OCI-LY1 (cell line): ENCODE measurements at regions not wholly inside any gene's neighbourhood (a gene's known extent, or its start where the extent isn't known, plus 50 kb on each side); places are given as distances from the start of the nearest gene placed in this dataset.

Experiments
- H2AFZ ChIP-seq: fragments of 200-600 bp; sonication (generic), shearing (Covaris generic); 2 replicates; pipeline ENCODE4 v1.6.0; 2014; ENCODE audit warnings: antibody characterized with exemption, mild to moderate bottlenecking, low read length
- H3F3A ChIP-seq: fragments of 200-600 bp; sonication (generic), shearing (Covaris generic); 2 replicates; pipeline ENCODE4 v1.6.0; 2014; ENCODE audit warnings: mild to moderate bottlenecking, antibody characterized with exemption, low read length, moderate library complexity; ENCODE audit not compliant: insufficient read depth
- H3K27ac ChIP-seq: fragments of 200-600 bp; sonication (generic); 2 replicates; pipeline ENCODE4 v1.5.1; 2014; ENCODE audit warnings: low read length, mixed run types, mild to moderate bottlenecking, low read depth; ENCODE audit not compliant: poor library complexity, severe bottlenecking
- H3K27me3 ChIP-seq: fragments of 200-600 bp; sonication (generic); 2 replicates; pipeline ENCODE4 v1.6.0; 2014; ENCODE audit warnings: antibody characterized with exemption, mild to moderate bottlenecking, low read length, moderate library complexity; ENCODE audit not compliant: insufficient read depth
- H3K36me3 ChIP-seq: fragments of 200-600 bp; sonication (generic); 2 replicates; pipeline ENCODE4 v1.6.1; 2014; ENCODE audit warnings: mild to moderate bottlenecking, antibody characterized with exemption, low read length, moderate library complexity, mixed read lengths; ENCODE audit not compliant: insufficient read depth
- H3K4me1 ChIP-seq: fragments of 200-600 bp; sonication (generic); 2 replicates; pipeline ENCODE4 v1.5.1; 2014; ENCODE audit warnings: mild to moderate bottlenecking, low read length, moderate library complexity; ENCODE audit not compliant: insufficient read depth, severe bottlenecking
- H3K4me2 ChIP-seq: fragments of 200-600 bp; sonication (generic), shearing (Covaris generic); 2 replicates; pipeline ENCODE4 v1.6.1; 2014; ENCODE audit warnings: low read length
- H3K4me3 ChIP-seq: fragments of 200-600 bp; sonication (generic); 2 replicates; pipeline ENCODE4 v1.5.1; 2014; ENCODE audit warnings: low read length, low read depth, mild to moderate bottlenecking, mixed read lengths; ENCODE audit not compliant: poor library complexity, severe bottlenecking
- H3K79me2 ChIP-seq: fragments of 200-600 bp; shearing (Covaris generic); 2 replicates; pipeline ENCODE4 v1.6.1; 2016; ENCODE audit warnings: mixed run types, low read length, mixed read lengths; ENCODE audit not compliant: insufficient read depth
- H3K9ac ChIP-seq: fragments of 200-600 bp; sonication (generic), shearing (Covaris generic); 2 replicates; pipeline ENCODE4 v1.6.1; 2014; ENCODE audit warnings: mild to moderate bottlenecking, low read length, mixed read lengths
- H3K9me2 ChIP-seq: fragments of 200-600 bp; sonication (generic), shearing (Covaris generic); 2 replicates; pipeline ENCODE4 v1.6.1; 2014; ENCODE audit warnings: low read depth, mild to moderate bottlenecking, low read length, mixed read lengths
- H3K9me3 ChIP-seq: fragments of 200-600 bp; shearing (Covaris generic); 2 replicates; pipeline ENCODE4 v1.6.1; 2014; ENCODE audit warnings: low read length, mixed read lengths
- H4K20me1 ChIP-seq: fragments of 200-600 bp; sonication (generic), shearing (Covaris generic); 2 replicates; pipeline ENCODE4 v1.6.0; 2016; ENCODE audit warnings: mild to moderate bottlenecking, low read length; ENCODE audit not compliant: insufficient read depth
- EZH2 ChIP-seq: fragments of 200-600 bp; sonication (generic), shearing (Covaris generic); IDR thresholded peaks from 2 replicates; pipeline ENCODE4 v1.8.0; 2017; ENCODE audit warnings: borderline replicate concordance, mixed run types, mild to moderate bottlenecking, antibody characterized with exemption, low read length, moderate library complexity, mixed read lengths
- TF ChIP-seq, protein P1 (sequence below): fragments of 200-600 bp; sonication (generic), shearing (Covaris generic); IDR thresholded peaks from 2 replicates; pipeline ENCODE4 v1.5.1; 2017; ENCODE audit warnings: mild to moderate bottlenecking, antibody characterized with exemption, low read length, moderate library complexity, mixed read lengths

DNA sequence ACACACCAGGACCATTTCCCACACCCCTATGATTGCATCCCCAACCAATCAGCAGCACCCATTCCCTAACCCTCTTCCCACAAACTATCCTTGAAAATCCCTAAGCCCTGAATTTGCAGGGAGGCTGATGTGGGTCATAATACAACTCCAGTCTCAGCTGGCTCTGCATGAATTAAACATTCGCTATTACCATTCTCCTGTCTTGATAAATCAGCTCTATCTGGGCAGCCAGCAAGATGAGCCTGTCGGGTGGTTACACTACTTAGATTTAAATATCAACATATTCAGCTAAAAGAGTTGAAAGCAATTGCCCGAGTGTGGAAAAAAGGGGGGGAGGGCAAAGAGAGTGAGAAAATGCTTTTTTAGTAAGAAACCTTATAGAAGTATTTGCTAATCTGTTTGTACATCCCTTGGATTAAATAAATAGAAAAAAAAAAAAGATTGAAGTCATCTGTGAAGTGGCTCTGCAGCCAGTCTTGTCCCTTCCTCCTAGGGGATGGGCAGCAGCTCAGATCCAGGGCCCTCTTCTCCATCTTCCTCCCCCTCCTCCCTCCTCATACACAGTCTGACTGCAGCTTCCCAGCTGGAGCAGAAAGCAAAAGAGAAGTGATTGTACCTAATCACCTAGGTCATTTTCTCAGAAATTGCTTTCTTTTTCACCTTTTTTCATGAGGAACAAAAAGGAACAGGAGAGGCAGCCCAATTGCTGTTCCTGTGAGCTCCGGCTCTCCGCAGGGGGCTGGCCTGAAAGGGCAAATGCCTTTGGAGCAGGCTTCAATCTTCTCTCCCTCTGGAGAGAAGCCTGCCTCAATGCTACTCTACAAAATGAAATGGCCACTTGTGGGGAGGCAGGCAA lies 356.6 kb upstream of the SULF2 start:
- Histone ChIP-seq H3K9ac (no peak overlapping the region), H3F3A (no peaks in the 10 kb centered on the region), H2AFZ (no peak overlapping the region), H3K36me3 (no peaks in the 10 kb centered on the region), H3K9me2 (no peaks in the 10 kb centered on the region), H4K20me1 (no peaks in the 10 kb centered on the region), H3K79me2 (no peaks in the 10 kb centered on the region), H3K4me1 (no peaks in the 10 kb centered on the region), H3K27me3 (no peaks in the 10 kb centered on the region; the same call in 1 of the 2 replicates), H3K9me3 (no peaks in the 10 kb centered on the region), H3K4me2 (no peak overlapping the region), H3K4me3 (no peak overlapping the region), H3K27ac (no peak overlapping the region)
- no peak for TF ChIP-seq EZH2
- TF ChIP-seq, protein P1, sequence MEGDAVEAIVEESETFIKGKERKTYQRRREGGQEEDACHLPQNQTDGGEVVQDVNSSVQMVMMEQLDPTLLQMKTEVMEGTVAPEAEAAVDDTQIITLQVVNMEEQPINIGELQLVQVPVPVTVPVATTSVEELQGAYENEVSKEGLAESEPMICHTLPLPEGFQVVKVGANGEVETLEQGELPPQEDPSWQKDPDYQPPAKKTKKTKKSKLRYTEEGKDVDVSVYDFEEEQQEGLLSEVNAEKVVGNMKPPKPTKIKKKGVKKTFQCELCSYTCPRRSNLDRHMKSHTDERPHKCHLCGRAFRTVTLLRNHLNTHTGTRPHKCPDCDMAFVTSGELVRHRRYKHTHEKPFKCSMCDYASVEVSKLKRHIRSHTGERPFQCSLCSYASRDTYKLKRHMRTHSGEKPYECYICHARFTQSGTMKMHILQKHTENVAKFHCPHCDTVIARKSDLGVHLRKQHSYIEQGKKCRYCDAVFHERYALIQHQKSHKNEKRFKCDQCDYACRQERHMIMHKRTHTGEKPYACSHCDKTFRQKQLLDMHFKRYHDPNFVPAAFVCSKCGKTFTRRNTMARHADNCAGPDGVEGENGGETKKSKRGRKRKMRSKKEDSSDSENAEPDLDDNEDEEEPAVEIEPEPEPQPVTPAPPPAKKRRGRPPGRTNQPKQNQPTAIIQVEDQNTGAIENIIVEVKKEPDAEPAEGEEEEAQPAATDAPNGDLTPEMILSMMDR, result no peak

DNA sequence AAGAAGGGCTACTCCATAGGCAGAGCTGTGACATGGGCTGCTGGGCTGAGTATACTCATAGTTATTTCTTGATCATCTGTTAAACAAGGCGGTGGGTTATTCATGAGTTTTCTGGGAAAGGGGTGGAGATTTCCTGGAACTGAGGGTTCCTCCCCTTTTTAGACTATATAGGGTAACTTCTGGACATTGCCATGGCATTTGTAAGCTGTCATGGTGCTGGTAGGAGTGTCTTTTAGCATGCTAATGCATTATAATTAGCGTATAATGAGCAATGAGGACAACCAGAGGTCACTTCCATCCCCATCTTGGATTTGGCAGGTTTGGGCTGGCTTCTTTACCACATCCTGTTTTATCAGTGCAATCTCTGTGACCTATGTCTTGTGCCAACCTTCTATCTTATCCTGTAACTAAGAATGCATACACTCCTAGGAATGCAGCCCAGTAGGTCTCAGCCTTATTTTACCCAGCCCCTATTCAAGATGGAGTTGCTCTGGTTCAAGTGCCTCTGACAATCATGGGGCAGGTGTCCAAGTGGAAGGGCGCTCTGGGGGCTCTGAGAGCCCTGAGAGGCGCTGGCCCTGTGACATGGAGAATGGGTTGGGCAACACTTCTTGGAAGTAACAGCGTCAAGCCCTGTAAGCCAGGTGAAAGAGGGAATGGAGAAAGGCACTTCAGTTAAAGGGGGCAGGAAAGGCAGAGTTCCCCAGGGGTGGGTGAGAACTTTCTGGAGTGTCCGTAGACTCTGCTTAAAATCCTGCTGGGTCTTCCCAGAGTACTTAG lies 354.2 kb upstream of the SULF2 start:
- Histone ChIP-seq H4K20me1 (no peaks in the 10 kb centered on the region), H3K9me2 (no peaks in the 10 kb centered on the region), H2AFZ (no peak overlapping the region), H3K79me2 (no peaks in the 10 kb centered on the region), H3K4me1 (no peaks in the 10 kb centered on the region), H3F3A (no peaks in the 10 kb centered on the region), H3K9ac (no peak overlapping the region), H3K4me3 (no peak overlapping the region), H3K9me3 (no peaks in the 10 kb centered on the region), H3K27ac (no peak overlapping the region), H3K36me3 (no peaks in the 10 kb centered on the region), H3K27me3 (no peaks in the 10 kb centered on the region; the same call in 1 of the 2 replicates), H3K4me2 (no peak overlapping the region)
- TF ChIP-seq EZH2, result no peak
- TF ChIP-seq, protein P1, result no peak

DNA sequence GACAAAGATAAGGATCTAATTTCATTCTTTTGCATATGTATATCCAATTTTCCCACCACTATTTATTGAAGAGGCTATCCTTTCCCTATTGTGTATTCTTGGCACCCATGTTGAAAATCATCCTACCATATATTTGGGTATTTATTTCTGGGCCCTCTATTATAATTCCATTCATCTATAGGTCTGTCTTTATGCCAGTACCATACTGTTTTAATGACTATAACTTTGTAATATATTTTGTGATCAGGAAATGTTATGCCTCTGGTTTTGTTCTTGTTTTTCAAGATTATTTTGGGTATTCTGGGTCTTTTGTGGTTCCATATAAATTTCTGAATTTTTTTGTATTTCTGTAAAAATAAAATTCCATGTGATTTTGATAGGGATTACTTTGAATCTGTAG lies 347.6 kb upstream of the SULF2 start:
- no peaks in the 10 kb centered on the region for H3K9me2 ChIP-seq
- H3K4me3 ChIP-seq, result no peak overlapping the region
- H3K27me3 ChIP-seq, result no peaks in the 10 kb centered on the region; the same call in 1 of the 2 replicates
- no peak overlapping the region for H3K4me2 ChIP-seq
- no peaks in the 10 kb centered on the region for H3K79me2 ChIP-seq
- TF ChIP-seq EZH2, result no peak
- TF ChIP-seq, protein P1, result no peak
- no peak overlapping the region for H2AFZ ChIP-seq
- no peaks in the 10 kb centered on the region for H3K36me3 ChIP-seq
- H3K27ac ChIP-seq, result no peak overlapping the region
- no peaks in the 10 kb centered on the region for H3K4me1 ChIP-seq
- no peaks in the 10 kb centered on the region for H4K20me1 ChIP-seq
- peaks cover 6% of the 10 kb centered on the region; the same call in 1 of the 2 replicates for H3K9me3 ChIP-seq
- no peaks in the 10 kb centered on the region for H3F3A ChIP-seq
- no peak overlapping the region for H3K9ac ChIP-seq
